ENCODE measurements at regions not wholly inside any gene's neighbourhood (a gene's known extent, or its start where the extent isn't known, plus 50 kb on each side); places are given as distances from the start of the nearest gene placed in this dataset.

DNA sequence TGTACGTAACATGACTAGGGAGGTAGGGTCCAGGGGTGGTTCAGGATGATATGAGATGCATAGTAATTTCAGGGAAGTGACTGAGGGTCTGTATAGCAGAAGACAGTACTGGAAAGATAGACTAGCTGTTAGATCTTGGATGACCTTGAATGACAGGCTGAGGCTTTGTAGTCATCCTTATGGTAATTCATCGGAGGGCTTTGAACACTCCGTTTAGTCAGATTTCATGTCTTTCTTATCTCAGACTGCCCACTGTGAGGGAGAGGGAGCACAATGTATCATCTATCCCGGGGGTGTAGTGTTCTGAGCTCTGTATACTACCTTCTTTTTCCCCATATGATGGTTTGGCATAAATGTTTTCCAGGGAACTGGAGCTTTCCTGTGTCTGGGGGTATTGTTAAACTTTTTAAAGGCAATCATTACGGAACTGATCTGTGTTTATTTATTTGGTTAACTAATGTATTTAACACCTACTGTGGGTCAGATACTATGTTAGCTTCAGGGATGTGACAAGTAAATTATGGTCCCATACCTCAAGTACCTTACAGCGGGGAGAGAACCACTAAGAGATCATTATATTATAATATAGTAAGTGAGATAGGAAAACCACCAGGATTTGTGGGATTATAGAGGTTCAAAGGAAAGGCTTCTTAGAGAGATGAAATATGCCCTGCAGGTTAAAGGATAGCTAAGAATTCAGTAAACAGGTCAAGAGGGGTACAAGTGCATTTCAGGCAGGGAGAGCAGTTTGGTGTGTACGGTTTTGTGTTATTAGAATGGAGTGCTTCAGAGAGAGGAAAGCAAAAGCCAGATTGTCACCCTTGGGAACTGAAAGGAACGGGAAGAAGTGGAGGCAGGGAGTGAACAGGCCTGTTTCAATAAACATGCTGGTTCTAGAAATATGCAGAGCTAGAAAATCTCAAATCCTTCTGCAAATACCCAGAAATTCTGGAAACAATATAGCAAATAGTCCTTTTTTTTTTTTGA, 164.8 kb upstream of the KL start:
- Histone ChIP-seq H3K4me3 (no peak overlapping the region), H3K9me3 (ENCODE audit: control insufficient read depth in 4 of 4, insufficient read depth in 3 of 4, low read length in 3 of 4) (no peaks in the 10 kb centered on the region), H3K4me1 (ENCODE audit: control insufficient read depth in 5 of 5, insufficient read depth in 5 of 5, low read length in 5 of 5) (peaks cover 0 to 10% (median 2%) of the 10 kb centered on the region in 5 donors), H3K27ac (ENCODE audit: low read depth in 1 of 2, low read length in 1 of 2) (no peak overlapping the region), H3K27me3 (ENCODE audit: control insufficient read depth in 3 of 3, insufficient read depth in 3 of 3, low read length in 2 of 3) (no peaks in the 10 kb centered on the region), H3K36me3 (ENCODE audit: control insufficient read depth in 4 of 4, insufficient read depth in 4 of 4, low read length in 4 of 4) (no peaks in the 10 kb centered on the region), H3K9ac (ENCODE audit: insufficient read depth in 1 of 2, low read length in 2 of 2) (no peak overlapping the region)
- TF ChIP-seq CTCF (IDR thresholded peaks at IDR 0.05; ENCODE audit: control extremely low read depth, extremely low read depth), result no peak
- WGBS, 2 donors, result 77 to 84% methylated on average over 8 of the region's 8 CpGs
- DNase-seq (no peak), ATAC-seq (ENCODE audit: insufficient read depth, low FRiP score) (no peak)

DNA sequence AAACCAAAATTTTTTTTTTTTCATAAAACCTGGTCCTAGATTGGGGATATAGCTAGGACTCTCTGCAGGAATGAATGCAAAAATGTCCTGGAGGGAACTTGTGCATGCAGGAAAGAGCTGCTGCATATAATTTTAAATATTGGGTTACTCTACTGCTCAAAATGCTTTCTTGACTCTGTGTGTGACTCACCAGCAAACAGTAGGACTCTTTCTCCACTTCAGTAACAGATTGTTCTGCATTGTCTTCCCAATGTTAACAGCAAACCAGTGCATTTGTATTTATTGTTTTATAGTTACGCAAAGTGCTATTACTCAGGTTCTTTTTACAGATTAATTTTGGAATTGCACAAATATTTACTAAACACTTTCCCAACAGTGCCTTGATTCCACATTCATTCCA, 163.7 kb upstream of the KL start:
- Histone ChIP-seq H3K36me3 (ENCODE audit: control insufficient read depth in 4 of 4, insufficient read depth in 4 of 4, low read length in 4 of 4) (no peaks in the 10 kb centered on the region), H3K27me3 (ENCODE audit: control insufficient read depth in 3 of 3, insufficient read depth in 3 of 3, low read length in 2 of 3) (no peaks in the 10 kb centered on the region), H3K27ac (ENCODE audit: low read depth in 1 of 2, low read length in 1 of 2) (no peak overlapping the region), H3K4me3 (no peak overlapping the region), H3K9ac (ENCODE audit: insufficient read depth in 1 of 2, low read length in 2 of 2) (no peak overlapping the region), H3K9me3 (ENCODE audit: control insufficient read depth in 4 of 4, insufficient read depth in 3 of 4, low read length in 3 of 4) (no peaks in the 10 kb centered on the region), H3K4me1 (ENCODE audit: control insufficient read depth in 5 of 5, insufficient read depth in 5 of 5, low read length in 5 of 5) (peaks cover 0 to 5% (median 0%) of the 10 kb centered on the region in 5 donors)
- WGBS, 2 donors, result 75 to 88% methylated on average over 1 of the region's 1 CpG
- TF ChIP-seq CTCF (IDR thresholded peaks at IDR 0.05; ENCODE audit: control extremely low read depth, extremely low read depth), result no peak
- ATAC-seq (ENCODE audit: insufficient read depth, low FRiP score) (no peak), DNase-seq (no peak)

DNA sequence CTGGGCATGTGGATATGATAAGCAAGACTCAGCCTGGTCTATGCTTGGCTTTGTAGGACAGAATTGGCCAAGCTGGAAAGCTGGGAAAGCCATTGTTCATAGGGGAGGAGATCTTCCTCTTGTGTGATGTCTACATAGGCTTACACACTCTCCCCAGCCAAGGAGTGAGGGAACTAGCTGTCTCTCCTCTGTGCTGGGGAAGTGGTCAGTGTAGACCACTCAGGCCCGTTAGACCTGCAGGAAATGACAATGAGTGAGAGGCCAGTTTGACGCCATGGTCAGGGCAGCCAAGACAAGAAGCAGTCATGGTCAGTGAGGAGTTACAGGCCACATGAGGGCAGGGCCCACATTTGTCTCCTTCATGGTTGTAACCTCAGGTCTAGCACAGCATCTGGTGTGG, 159.1 kb upstream of the KL start:
- ATAC-seq (ENCODE audit: insufficient read depth, low FRiP score), result no peak
- Histone ChIP-seq H3K4me3 (no peak overlapping the region), H3K9ac (ENCODE audit: insufficient read depth in 1 of 2, low read length in 2 of 2) (no peak overlapping the region), H3K27me3 (ENCODE audit: control insufficient read depth in 3 of 3, insufficient read depth in 3 of 3, low read length in 2 of 3) (no peaks in the 10 kb centered on the region), H3K27ac (ENCODE audit: low read depth in 1 of 2, low read length in 1 of 2) (no peak overlapping the region), H3K4me1 (ENCODE audit: control insufficient read depth in 5 of 5, insufficient read depth in 5 of 5, low read length in 5 of 5) (peaks cover 0 to 4% (median 0%) of the 10 kb centered on the region in 5 donors), H3K36me3 (ENCODE audit: control insufficient read depth in 4 of 4, insufficient read depth in 4 of 4, low read length in 4 of 4) (no peaks in the 10 kb centered on the region), H3K9me3 (ENCODE audit: control insufficient read depth in 4 of 4, insufficient read depth in 3 of 4, low read length in 3 of 4) (peaks cover 3 to 9% (median 8%) of the 10 kb centered on the region in 4 donors)
- no peak for TF ChIP-seq CTCF (IDR thresholded peaks at IDR 0.05; ENCODE audit: control extremely low read depth, extremely low read depth)
- WGBS, 2 donors, result 82 to 88% methylated on average over 2 of the region's 2 CpGs
- DNase-seq, result no peak
